GM12878 (cell line): ENCODE measurements at regions not wholly inside any gene's neighbourhood (a gene's known extent, or its start where the extent isn't known, plus 50 kb on each side); places are given as distances from the start of the nearest gene placed in this dataset.

ENCODE experiments used
- ATF7 ChIP-seq: fragments of 450-650 bp; IDR thresholded peaks from 2 replicates; pipeline ENCODE4 v1.6.1; 2016; ENCODE audit warnings: low read depth, mild to moderate bottlenecking
- CEBPB ChIP-seq, 2 experiments: fragments of 150-350 bp in 1 of 2; IDR thresholded peaks; 2 replicates each; pipeline ENCODE4 v1.6.1; 2012 to 2014; ENCODE audit warnings: low read depth in 2 of 2, low read length in 2 of 2, borderline replicate concordance in 1 of 2, inconsistent platforms in 1 of 2
- EED ChIP-seq: sonication (generic); IDR thresholded peaks from 2 replicates; pipeline ENCODE4 v1.6.1; 2016; ENCODE audit warnings: antibody characterized with exemption, low read depth
- EP300 ChIP-seq, 2 experiments: fragments of 150-350 bp in 1 of 2; IDR thresholded peaks; 2 replicates each; pipeline ENCODE4 v1.6.1; 2011 to 2012; ENCODE audit warnings: low read depth in 2 of 2, low read length in 2 of 2, borderline replicate concordance in 1 of 2, improper control_type of control experiment in 1 of 2, inconsistent platforms in 1 of 2; ENCODE audit not compliant: control insufficient read depth in 1 of 2
- FOXM1 ChIP-seq: IDR thresholded peaks from 2 replicates; pipeline ENCODE4 v1.6.1; 2012; ENCODE audit warnings: low read depth, mild to moderate bottlenecking, inconsistent platforms, low read length, moderate library complexity
- HCFC1 ChIP-seq: fragments of 150-350 bp; IDR thresholded peaks from 2 replicates; pipeline ENCODE4 v1.6.1; 2014; ENCODE audit warnings: low read length
- HDAC2 ChIP-seq: fragments of 200-600 bp; sonication (generic); IDR thresholded peaks from 2 replicates; pipeline ENCODE4 v1.6.1; 2017
- HDGF ChIP-seq: fragments of 450-650 bp; IDR thresholded peaks from 2 replicates; pipeline ENCODE4 v1.6.1; 2016; ENCODE audit warnings: antibody characterized with exemption
- IKZF1 ChIP-seq: fragments of 450-650 bp; conservative IDR thresholded peaks from 2 replicates; pipeline ENCODE4 v1.6.1; 2017; ENCODE audit warnings: antibody characterized with exemption, mild to moderate bottlenecking
- KDM1A ChIP-seq: fragments of 200-600 bp; sonication (generic); IDR thresholded peaks from 2 replicates; pipeline ENCODE4 v1.6.1; 2016; ENCODE audit warnings: borderline replicate concordance
- LARP7 ChIP-seq: fragments of 450-650 bp; IDR thresholded peaks from 2 replicates; pipeline ENCODE4 v1.6.1; 2017; ENCODE audit warnings: mild to moderate bottlenecking
- MAX ChIP-seq: IDR thresholded peaks from 2 replicates; pipeline ENCODE4 v1.6.1; 2012; ENCODE audit warnings: low read depth, low read length, improper control_type of control experiment
- MYB ChIP-seq: fragments of 150-350 bp; IDR thresholded peaks from 2 replicates; pipeline ENCODE4 v1.6.1; 2014; ENCODE audit warnings: mild to moderate bottlenecking, low read depth, low read length, borderline replicate concordance
- NBN ChIP-seq: fragments of 450-650 bp; IDR thresholded peaks from 2 replicates; pipeline ENCODE4 v1.6.1; 2016
- NFXL1 ChIP-seq: fragments of 450-650 bp; IDR thresholded peaks from 2 replicates; pipeline ENCODE4 v1.6.1; 2017; ENCODE audit warnings: antibody characterized with exemption, mild to moderate bottlenecking, borderline replicate concordance
- PAX5 ChIP-seq: IDR thresholded peaks from 2 replicates; pipeline ENCODE4 v1.6.1; 2011; ENCODE audit warnings: low read depth, low read length, borderline replicate concordance
- POLR2A ChIP-seq: IDR thresholded peaks from 2 replicates; pipeline ENCODE4 v1.6.1; 2011; ENCODE audit warnings: low read depth, mild to moderate bottlenecking, low read length
- POLR2AphosphoS5 ChIP-seq: IDR thresholded peaks from 2 replicates; pipeline ENCODE4 v1.6.1; 2011; ENCODE audit warnings: mild to moderate bottlenecking, low read length, inconsistent platforms
- RAD21 ChIP-seq: IDR thresholded peaks from 2 replicates; pipeline ENCODE4 v1.6.1; 2011; ENCODE audit warnings: mild to moderate bottlenecking, low read depth, low read length, moderate library complexity; ENCODE audit not compliant: insufficient read depth
- RAD51 ChIP-seq: fragments of 450-650 bp; IDR thresholded peaks from 2 replicates; pipeline ENCODE4 v1.6.1; 2016; ENCODE audit warnings: moderate library complexity, mild to moderate bottlenecking, inconsistent platforms
- RBBP5 ChIP-seq: fragments of 200-600 bp; sonication (generic); conservative IDR thresholded peaks from 2 replicates; pipeline ENCODE4 v1.6.1; 2016
- RCOR1 ChIP-seq: conservative IDR thresholded peaks from 2 replicates; pipeline ENCODE4 v1.6.1; 2012; ENCODE audit warnings: low read depth, low read length, improper control_type of control experiment
- RUNX3 ChIP-seq: IDR thresholded peaks from 2 replicates; pipeline ENCODE4 v1.6.1; 2012; ENCODE audit warnings: low read length, inconsistent platforms
- SMAD5 ChIP-seq: IDR thresholded peaks from 2 replicates; pipeline ENCODE4 v1.6.1; 2016; ENCODE audit warnings: antibody characterized with exemption, low read depth
- SP1 ChIP-seq: IDR thresholded peaks from one replicate; pipeline ENCODE4 v1.6.1; 2011; ENCODE audit warnings: low read depth, low read length
- SPI1 ChIP-seq: IDR thresholded peaks from 2 replicates; pipeline ENCODE4 v1.6.1; 2011; ENCODE audit warnings: low read depth, mild to moderate bottlenecking, low read length, moderate library complexity, borderline replicate concordance; ENCODE audit not compliant: insufficient read depth
- SREBF2 ChIP-seq: IDR thresholded peaks from 2 replicates; pipeline ENCODE4 v1.6.1; 2012; ENCODE audit warnings: mild to moderate bottlenecking, low read length
- SUZ12 ChIP-seq: fragments of 200-600 bp; sonication (generic); IDR thresholded peaks from one replicate; pipeline ENCODE4 v1.6.1; 2018; ENCODE audit warnings: antibody characterized with exemption, mild to moderate bottlenecking; ENCODE audit not compliant: unreplicated experiment
- TAF1 ChIP-seq: IDR thresholded peaks from 2 replicates; pipeline ENCODE4 v1.6.1; 2011; ENCODE audit warnings: mild to moderate bottlenecking, low read depth, low read length, borderline replicate concordance
- TARDBP ChIP-seq: IDR thresholded peaks from 2 replicates; pipeline ENCODE4 v1.6.1; 2016; ENCODE audit warnings: borderline replicate concordance
- USF2 ChIP-seq: IDR thresholded peaks from 2 replicates; pipeline ENCODE4 v1.6.1; 2011; ENCODE audit warnings: low read depth, low read length, improper control_type of control experiment, borderline replicate concordance
- ZBED1 ChIP-seq: IDR thresholded peaks from 2 replicates; pipeline ENCODE4 v1.6.1; 2016; ENCODE audit warnings: borderline replicate concordance
- ZNF207 ChIP-seq: fragments of 450-650 bp; IDR thresholded peaks from 2 replicates; pipeline ENCODE4 v1.6.1; 2014; ENCODE audit warnings: antibody characterized with exemption, mild to moderate bottlenecking, borderline replicate concordance
- ZNF217 ChIP-seq: fragments of 450-650 bp; IDR thresholded peaks from 2 replicates; pipeline ENCODE4 v1.6.1; 2017; ENCODE audit warnings: antibody characterized with exemption, mild to moderate bottlenecking
- ZSCAN29 ChIP-seq: fragments of 450-650 bp; IDR thresholded peaks from 2 replicates; pipeline ENCODE4 v1.6.1; 2017; ENCODE audit warnings: mild to moderate bottlenecking, moderate library complexity
- ZZZ3 ChIP-seq: IDR thresholded peaks from 2 replicates; pipeline ENCODE4 v1.6.1; 2011; ENCODE audit warnings: low read depth; ENCODE audit not compliant: control insufficient read depth, insufficient read length

- TF ChIP-seq SUZ12 (no peak), MYB (no peak), FOXM1 (no peak), SMAD5 (no peak), ATF7 (no peak), SP1 (no peak), PAX5 (no peak), HCFC1 (no peak), POLR2A (peak; percentile 66), TAF1 (peak; percentile 40; the same call in 1 of the 2 replicates), ZSCAN29 (no peak), HDAC2 (no peak), ZBED1 (no peak), NFXL1 (no peak), RAD51 (no peak), ZNF207 (no peak), MAX (no peak), RUNX3 (peak; percentile 51), NBN (no peak), CEBPB (IDR thresholded peaks at IDR 0.05; ENCODE audit: borderline replicate concordance in 1 of 2, low read depth in 2 of 2, low read length in 2 of 2) (no peak), RBBP5 (no peak), SREBF2 (no peak), USF2 (no peak), POLR2AphosphoS5 (peak; percentile 44; the same call in 1 of the 2 replicates), HDGF (no peak), EP300 (IDR thresholded peaks at IDR 0.05; ENCODE audit: borderline replicate concordance in 1 of 2, control insufficient read depth in 1 of 2, low read depth in 2 of 2, low read length in 2 of 2) (no peak), ZZZ3 (no peak), ZNF217 (no peak), KDM1A (no peak), EED (no peak), TARDBP (no peak), SPI1 (no peak), LARP7 (no peak), RCOR1 (no peak), RAD21 (0 out of 2 replicates have a peak, but pooled peaks have one; percentile 6), IKZF1 (peak; percentile 11; the same call in 1 of the 2 replicates)
Measured at GRCh38 chr7:25949736-25950487, 202.1 kb upstream of the NFE2L3 start (continued).
